T-helper 17 cell (primary cell): ENCODE measurements at regions not wholly inside any gene's neighbourhood (a gene's known extent, or its start where the extent isn't known, plus 50 kb on each side); places are given as distances from the start of the nearest gene placed in this dataset.

ENCODE experiments used
- ATAC-seq: fragments of 150-1000 bp; cut with Tn5 transposase; 2 replicates; pipeline ENCODE4 v1.10.0; 2021; ENCODE audit warnings: mild to moderate bottlenecking, moderate library complexity
- DNase-seq, 3 donors: peaks; one replicate each; pipeline versions ENCODE4 v3.0.0 to v3.0.0-alpha.2; 2020 to 2021
- H3K9me3 ChIP-seq: one replicate; pipeline ENCODE4 v1.7.0; 2013; ENCODE audit warnings: low read length, mild to moderate bottlenecking; ENCODE audit not compliant: control insufficient read depth, poor library complexity, severe bottlenecking
- H3K27ac Mint-ChIP-seq: one replicate; pipeline ENCODE4 v1.8.0; 2022; ENCODE audit warnings: mild to moderate bottlenecking, moderate library complexity, mixed read lengths
- H3K27me3 Mint-ChIP-seq: one replicate; pipeline ENCODE4 v1.8.0; 2022; ENCODE audit warnings: mixed read lengths
- H3K36me3 Mint-ChIP-seq: one replicate; pipeline ENCODE4 v1.8.0; 2022; ENCODE audit warnings: low read depth, mixed read lengths
- H3K4me1 Mint-ChIP-seq: one replicate; pipeline ENCODE4 v1.8.0; 2022; ENCODE audit warnings: mild to moderate bottlenecking, mixed read lengths
- H3K4me3 Mint-ChIP-seq: one replicate; pipeline ENCODE4 v1.8.0; 2022; ENCODE audit warnings: mild to moderate bottlenecking, moderate library complexity, mixed read lengths

DNA sequence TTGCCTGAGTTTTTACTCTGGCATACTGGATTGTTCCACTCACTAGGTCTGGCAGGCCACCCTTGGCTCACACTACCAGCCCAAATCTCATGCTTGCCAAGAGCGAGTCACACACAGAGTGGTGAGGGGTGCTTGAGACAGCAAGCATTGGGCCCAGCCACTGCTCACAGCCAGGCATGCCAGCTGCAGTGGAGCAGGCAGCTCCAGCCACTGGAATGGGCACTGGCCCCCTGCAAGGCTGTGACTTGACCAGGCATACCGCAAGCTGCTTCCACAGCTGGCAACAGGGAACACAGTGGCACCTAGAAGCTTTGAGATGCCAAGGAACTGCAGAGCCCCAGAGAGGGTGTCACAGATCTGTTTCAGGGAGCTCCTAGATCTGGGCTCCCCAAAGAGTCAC is 488.5 kb downstream of the LRFN5 start:
- Mint-ChIP-seq H3K27me3 (no peaks in the 10 kb centered on the region), H3K4me3 (no peak overlapping the region), H3K36me3 (no peaks in the 10 kb centered on the region), H3K4me1 (no peaks in the 10 kb centered on the region), H3K27ac (no peak overlapping the region)
- no peaks in the 10 kb centered on the region for H3K9me3 ChIP-seq
- ATAC-seq, result no peak
- DNase-seq, result no peak

DNA sequence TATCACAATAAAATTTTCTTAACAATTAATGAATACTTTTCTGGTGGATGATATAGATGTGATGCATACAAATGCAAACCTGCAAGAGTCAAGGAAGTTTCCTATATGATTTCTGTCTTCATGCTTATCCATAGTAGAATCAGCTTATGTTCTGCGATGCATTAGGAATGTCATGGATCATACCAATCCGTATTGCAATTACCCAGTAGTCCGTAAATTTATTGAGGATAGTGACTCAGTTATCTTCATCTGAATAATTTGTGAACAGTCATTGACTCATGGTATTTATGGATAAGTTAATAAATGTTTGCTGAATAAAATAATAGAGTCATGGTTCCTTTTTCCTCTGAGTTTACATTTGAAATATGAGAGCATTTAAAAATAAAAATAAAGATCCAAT is 483.4 kb downstream of the LRFN5 start:
- H3K4me3 Mint-ChIP-seq, result no peak overlapping the region

DNA sequence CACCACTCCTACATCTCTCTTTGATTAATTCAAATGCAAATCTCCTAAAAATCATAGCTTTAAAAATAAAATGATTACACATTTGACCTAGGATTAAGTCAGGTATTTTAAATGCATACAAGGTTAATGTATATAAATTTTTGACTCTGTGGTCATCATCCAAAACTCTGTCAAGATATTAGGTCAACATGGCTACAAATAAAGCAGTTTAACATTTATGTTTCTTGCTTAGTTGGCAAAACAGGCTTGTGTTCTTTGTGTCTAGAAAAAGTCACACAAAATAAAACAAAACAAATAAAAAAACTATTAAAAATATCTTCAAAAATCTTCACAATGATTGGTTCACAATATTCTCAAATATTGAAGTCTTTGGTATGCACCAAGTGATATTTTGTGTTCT is 473.2 kb downstream of the LRFN5 start:
- ATAC-seq (no peak), DNase-seq (no peak)
- H3K4me1 Mint-ChIP-seq, result no peaks in the 10 kb centered on the region
- H3K36me3 Mint-ChIP-seq, result no peaks in the 10 kb centered on the region
- H3K27me3 Mint-ChIP-seq, result no peaks in the 10 kb centered on the region
- H3K4me3 Mint-ChIP-seq, result no peak overlapping the region
- H3K27ac Mint-ChIP-seq, result no peak overlapping the region
- no peaks in the 10 kb centered on the region for H3K9me3 ChIP-seq

More for the DNA sequence above, 483.4 kb downstream of the LRFN5 start:
- no peaks in the 10 kb centered on the region for H3K9me3 ChIP-seq
- no peaks in the 10 kb centered on the region for H3K4me1 Mint-ChIP-seq
- no peak for ATAC-seq
- no peak overlapping the region for H3K27ac Mint-ChIP-seq
- no peaks in the 10 kb centered on the region for H3K36me3 Mint-ChIP-seq
- DNase-seq, result no peak
- H3K27me3 Mint-ChIP-seq, result no peaks in the 10 kb centered on the region

DNA sequence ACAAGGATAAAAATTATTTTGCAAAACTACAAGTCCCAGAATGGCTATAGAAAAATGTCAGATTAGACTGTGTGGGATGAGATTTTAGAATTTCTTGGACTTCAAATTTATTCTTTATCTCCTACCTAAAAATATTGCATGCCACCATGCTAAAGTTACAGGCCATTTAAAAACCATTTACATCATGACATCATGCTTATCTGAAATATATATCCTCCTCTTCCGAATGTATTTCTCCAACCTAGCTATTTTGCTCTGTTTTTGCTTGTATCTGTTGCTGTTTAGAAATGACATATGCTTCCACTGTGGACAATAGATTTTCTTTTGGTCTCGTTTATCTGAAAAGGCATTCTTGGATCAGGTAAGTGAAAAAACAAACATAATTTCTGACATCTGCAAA is 471.7 kb downstream of the LRFN5 start:
- Mint-ChIP-seq H3K27ac (no peak overlapping the region), H3K4me3 (no peak overlapping the region), H3K4me1 (no peaks in the 10 kb centered on the region), H3K36me3 (no peaks in the 10 kb centered on the region), H3K27me3 (no peaks in the 10 kb centered on the region)
- no peaks in the 10 kb centered on the region for H3K9me3 ChIP-seq
- DNase-seq (no peak), ATAC-seq (no peak)

DNA sequence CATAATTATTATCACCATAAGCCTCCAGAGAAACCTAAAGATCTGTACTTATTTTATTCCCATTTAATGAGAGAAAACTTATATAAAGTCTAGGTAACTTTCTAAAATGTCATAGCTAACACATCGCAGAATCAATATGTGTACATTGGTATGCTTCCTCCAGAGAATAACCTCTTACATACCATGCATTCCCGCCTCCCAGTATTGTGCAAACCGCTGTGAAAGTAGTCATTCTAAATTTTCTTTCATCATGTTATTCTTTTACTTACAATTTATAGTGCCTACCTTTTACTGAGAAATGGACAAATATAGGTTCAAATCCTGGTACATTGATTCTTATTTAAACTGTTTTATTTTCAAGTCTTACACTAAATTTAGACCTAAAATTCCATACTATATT is 463.4 kb downstream of the LRFN5 start:
- Mint-ChIP-seq H3K27ac (no peak overlapping the region), H3K4me1 (no peaks in the 10 kb centered on the region), H3K36me3 (no peaks in the 10 kb centered on the region), H3K4me3 (no peak overlapping the region), H3K27me3 (no peaks in the 10 kb centered on the region)
- no peak for ATAC-seq
- DNase-seq, result no peak
- H3K9me3 ChIP-seq, result no peaks in the 10 kb centered on the region

DNA sequence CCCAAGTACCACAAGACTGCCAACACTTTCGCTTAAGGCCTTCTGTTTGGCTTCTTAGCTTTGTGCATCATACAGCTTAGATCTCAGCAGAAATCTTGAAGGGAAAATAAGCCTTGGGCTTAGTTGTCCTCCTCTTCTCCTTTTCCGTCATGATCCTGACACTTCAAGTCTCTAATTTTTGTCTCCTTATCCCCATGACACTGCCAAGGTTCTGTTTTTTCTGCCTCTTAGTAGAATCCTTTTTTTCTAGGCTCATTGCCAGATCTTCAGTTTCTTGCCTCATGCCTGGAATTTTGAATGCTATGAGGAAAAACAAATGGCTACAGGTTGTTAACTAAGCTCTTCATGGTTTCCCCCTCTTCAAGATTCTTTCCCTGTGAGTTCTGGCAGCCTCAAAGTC is 450.4 kb downstream of the LRFN5 start:
- Mint-ChIP-seq H3K27ac (no peak overlapping the region), H3K27me3 (no peaks in the 10 kb centered on the region), H3K36me3 (no peaks in the 10 kb centered on the region), H3K4me1 (no peaks in the 10 kb centered on the region), H3K4me3 (no peak overlapping the region)
- DNase-seq (no peak), ATAC-seq (no peak)
- no peaks in the 10 kb centered on the region for H3K9me3 ChIP-seq

DNA sequence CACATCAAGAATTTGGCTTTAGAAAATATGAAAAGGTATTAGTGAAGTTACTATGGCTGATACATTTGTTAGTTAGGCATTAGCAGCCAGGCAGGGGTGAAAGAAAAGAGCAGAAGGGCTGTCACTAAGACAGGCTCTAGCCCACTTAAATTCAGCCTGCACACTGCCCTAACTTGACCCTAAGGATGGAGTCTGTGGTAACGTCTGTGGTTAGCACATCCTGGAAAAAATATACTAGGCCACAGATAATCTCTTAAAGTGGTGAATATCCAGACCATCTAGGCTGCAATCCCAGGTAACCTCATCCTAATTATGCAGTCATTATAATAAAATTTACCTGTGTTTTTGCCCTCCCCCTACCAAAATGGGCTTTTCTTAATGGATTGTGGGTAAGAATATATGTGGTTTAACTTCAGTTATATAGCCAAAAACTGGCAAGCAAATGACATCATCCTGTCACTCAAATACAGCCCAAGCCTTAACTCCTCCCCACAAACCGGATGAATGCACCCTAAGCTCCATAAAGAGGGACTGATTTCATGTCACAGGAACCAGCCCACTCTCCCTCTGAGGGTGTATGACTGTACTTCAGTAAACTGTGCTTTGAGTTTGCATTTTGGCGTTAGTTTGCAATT is 440.9 kb downstream of the LRFN5 start:
- H3K27me3 Mint-ChIP-seq, result no peaks in the 10 kb centered on the region
- H3K27ac Mint-ChIP-seq, result no peak overlapping the region
- ATAC-seq (no peak), DNase-seq (no peak)
- no peaks in the 10 kb centered on the region for H3K4me1 Mint-ChIP-seq
- H3K4me3 Mint-ChIP-seq, result no peak overlapping the region
- no peaks in the 10 kb centered on the region for H3K9me3 ChIP-seq
- H3K36me3 Mint-ChIP-seq, result no peaks in the 10 kb centered on the region

DNA sequence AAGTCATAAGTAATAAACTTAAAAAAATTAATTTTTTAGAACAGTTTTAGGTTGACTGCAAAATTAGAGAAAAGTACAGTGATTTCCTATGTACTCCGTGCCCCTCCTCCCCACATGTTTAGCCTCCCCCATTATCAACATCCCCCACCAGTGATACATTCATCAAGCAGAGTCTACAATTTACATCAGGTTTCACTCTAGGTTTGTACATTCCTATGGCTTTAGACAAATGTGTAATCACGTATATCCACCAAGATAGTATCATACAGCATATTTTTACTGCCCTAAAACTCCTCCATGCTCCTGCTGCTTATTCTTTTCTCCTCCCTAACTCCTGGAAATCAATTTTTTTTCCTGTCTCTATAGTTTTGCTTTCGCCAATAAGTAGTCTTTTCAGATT is 438.7 kb downstream of the LRFN5 start:
- no peaks in the 10 kb centered on the region for H3K9me3 ChIP-seq
- DNase-seq (no peak), ATAC-seq (no peak)
- no peak overlapping the region for H3K27ac Mint-ChIP-seq
- H3K4me3 Mint-ChIP-seq, result no peak overlapping the region
- H3K36me3 Mint-ChIP-seq, result no peaks in the 10 kb centered on the region
- no peaks in the 10 kb centered on the region for H3K27me3 Mint-ChIP-seq
- no peaks in the 10 kb centered on the region for H3K4me1 Mint-ChIP-seq

DNA sequence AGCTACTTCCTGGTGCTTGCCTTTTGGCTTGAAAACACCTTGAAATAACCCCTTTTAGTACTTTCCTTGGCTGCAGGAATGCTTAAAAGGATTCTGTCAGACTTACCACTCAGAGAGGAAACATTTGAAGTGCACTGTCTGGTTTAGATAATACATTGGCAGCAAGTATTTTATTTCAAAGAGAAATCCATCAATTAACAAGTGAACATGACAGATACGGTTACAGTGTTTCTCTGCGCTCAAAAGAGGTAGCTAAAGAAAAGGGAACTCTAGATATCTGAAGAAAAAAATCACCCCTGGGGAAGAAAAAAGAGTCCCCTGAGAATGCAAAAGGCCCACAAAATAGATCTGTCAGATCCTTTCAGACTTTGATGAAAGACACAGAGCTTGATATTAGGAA is 421.9 kb downstream of the LRFN5 start:
- no peak for ATAC-seq
- Mint-ChIP-seq H3K36me3 (no peaks in the 10 kb centered on the region), H3K27me3 (no peaks in the 10 kb centered on the region), H3K4me3 (no peak overlapping the region), H3K27ac (no peak overlapping the region), H3K4me1 (no peaks in the 10 kb centered on the region)
- DNase-seq, result no peak
- H3K9me3 ChIP-seq, result no peaks in the 10 kb centered on the region

DNA sequence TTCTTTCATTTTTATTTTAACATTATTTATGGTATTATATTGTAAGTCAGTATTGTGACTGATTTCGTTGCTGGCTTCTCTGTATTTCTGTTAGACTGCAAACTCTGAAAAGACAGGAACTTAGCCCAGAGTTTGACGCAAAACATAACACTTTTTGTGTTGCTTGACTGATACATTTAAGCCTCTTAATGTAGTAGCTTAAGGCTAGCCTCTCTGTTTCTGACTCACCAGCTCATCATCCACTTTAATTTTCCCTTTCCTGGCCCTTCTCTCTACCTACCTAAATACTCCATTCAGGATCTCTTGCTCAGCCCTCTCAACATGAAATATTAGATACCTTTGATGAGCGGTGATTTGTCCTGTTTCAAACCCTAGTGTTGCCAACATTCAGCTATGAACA is 420.6 kb downstream of the LRFN5 start:
- no peaks in the 10 kb centered on the region for H3K4me1 Mint-ChIP-seq
- DNase-seq (no peak), ATAC-seq (no peak)
- no peaks in the 10 kb centered on the region for H3K36me3 Mint-ChIP-seq
- no peaks in the 10 kb centered on the region for H3K27me3 Mint-ChIP-seq
- no peak overlapping the region for H3K27ac Mint-ChIP-seq
- no peaks in the 10 kb centered on the region for H3K9me3 ChIP-seq
- H3K4me3 Mint-ChIP-seq, result no peak overlapping the region

DNA sequence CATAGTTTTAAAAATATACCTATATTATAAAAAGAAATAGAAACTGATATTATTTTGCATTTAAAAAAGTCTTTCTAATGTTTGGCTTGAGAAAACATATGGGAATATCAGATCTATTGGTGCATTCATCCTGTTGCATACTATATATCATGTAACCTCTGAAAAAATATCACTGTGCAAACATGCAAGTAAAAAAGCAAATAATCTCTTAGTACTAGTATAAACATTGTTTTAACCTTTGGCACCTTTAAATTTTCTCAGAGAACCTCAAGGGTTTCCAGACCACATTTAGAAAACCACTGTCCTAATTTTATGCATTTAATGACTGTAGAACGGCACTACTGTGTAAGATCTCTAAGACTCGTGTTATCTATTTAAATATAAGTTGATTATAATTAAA is 416.8 kb downstream of the LRFN5 start:
- DNase-seq (no peak), ATAC-seq (no peak)
- H3K27ac Mint-ChIP-seq, result no peak overlapping the region
- H3K9me3 ChIP-seq, result peaks cover 3% of the 10 kb centered on the region
- H3K36me3 Mint-ChIP-seq, result no peaks in the 10 kb centered on the region
- no peaks in the 10 kb centered on the region for H3K4me1 Mint-ChIP-seq
- H3K4me3 Mint-ChIP-seq, result no peak overlapping the region
- no peaks in the 10 kb centered on the region for H3K27me3 Mint-ChIP-seq

DNA sequence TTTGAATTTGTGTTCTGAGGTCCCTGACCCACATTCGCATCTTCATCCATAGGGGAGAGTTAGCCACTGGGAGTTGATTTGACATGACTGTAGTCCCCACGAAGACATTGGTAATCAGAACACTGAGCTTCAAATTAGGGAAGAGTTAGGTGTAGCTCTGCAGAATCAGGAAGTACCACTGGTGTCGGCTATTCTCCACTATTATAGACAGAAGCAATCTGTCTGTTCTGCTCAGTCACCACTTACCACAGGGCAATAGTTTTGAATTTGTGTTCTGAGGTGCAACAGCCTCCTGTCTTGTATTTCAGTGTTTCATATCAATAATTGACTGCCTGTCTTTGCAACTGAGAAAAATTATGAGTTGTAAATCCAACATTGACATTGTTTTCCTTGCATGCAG is 407.6 kb downstream of the LRFN5 start:
- H3K9me3 ChIP-seq, result no peaks in the 10 kb centered on the region
- H3K27ac Mint-ChIP-seq, result no peak overlapping the region
- no peaks in the 10 kb centered on the region for H3K27me3 Mint-ChIP-seq
- DNase-seq, result no peak
- ATAC-seq, result no peak
- H3K4me3 Mint-ChIP-seq, result no peak overlapping the region
- no peaks in the 10 kb centered on the region for H3K36me3 Mint-ChIP-seq
- H3K4me1 Mint-ChIP-seq, result no peaks in the 10 kb centered on the region

DNA sequence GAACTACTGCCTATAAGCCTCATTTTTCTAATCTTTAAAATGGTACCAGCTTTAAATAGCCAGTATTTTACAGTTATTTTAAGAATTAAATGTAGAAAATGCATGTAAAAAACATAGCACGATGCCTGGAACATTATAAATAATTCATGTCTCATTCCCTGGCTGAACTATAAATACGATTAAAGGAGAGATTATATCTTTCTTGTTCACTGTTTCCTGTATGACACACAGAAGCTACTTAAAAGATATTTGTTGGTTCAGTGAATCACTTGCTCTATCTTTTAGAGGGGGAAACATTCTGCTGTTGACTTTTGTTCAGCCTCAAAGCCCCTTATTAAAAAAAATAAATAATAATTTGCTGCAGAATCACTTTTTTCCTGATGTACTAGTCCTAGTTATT is 406.9 kb downstream of the LRFN5 start:
- H3K9me3 ChIP-seq, result no peaks in the 10 kb centered on the region
- DNase-seq (no peak), ATAC-seq (no peak)
- H3K36me3 Mint-ChIP-seq, result no peaks in the 10 kb centered on the region
- no peaks in the 10 kb centered on the region for H3K27me3 Mint-ChIP-seq
- no peak overlapping the region for H3K27ac Mint-ChIP-seq
- H3K4me3 Mint-ChIP-seq, result no peak overlapping the region
- H3K4me1 Mint-ChIP-seq, result no peaks in the 10 kb centered on the region

DNA sequence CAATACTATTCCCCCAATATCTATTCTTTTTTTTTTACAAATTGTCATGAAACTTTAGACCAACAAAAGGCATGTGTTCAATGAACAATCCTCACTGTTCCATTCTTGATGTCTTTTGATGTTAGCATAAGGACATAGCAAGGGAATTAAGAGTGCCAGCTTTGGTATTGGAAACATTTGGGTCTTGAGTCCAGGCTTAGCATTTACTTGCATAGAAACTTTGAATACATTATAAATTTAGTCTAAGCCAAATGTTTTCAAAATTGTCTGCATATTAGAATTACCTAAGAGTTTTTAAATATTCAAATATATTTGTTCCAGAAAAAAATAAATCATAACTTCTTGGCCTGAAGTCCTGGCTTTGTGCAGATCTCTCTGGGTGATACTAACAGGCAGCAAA is 406.5 kb downstream of the LRFN5 start:
- DNase-seq (no peak), ATAC-seq (no peak)
- no peaks in the 10 kb centered on the region for H3K36me3 Mint-ChIP-seq
- no peaks in the 10 kb centered on the region for H3K4me1 Mint-ChIP-seq
- H3K27ac Mint-ChIP-seq, result no peak overlapping the region
- no peaks in the 10 kb centered on the region for H3K9me3 ChIP-seq
- no peaks in the 10 kb centered on the region for H3K27me3 Mint-ChIP-seq
- no peak overlapping the region for H3K4me3 Mint-ChIP-seq
